HAP-1 (cell line): ENCODE measurements at regions not wholly inside any gene's neighbourhood (a gene's known extent, or its start where the extent isn't known, plus 50 kb on each side); places are given as distances from the start of the nearest gene placed in this dataset.

Source experiments
- DNase-seq, 2 experiments: peaks; one replicate each; pipeline ENCODE4 v3.0.0-alpha.2; 2016 to 2020; ENCODE audit warnings: low spot score in 2 of 2
- H3K27me3 ChIP-seq: fragments of 250-450 bp; sonication (Bioruptor Pico); 2 replicates; pipeline ENCODE4 v1.5.1; 2020; ENCODE audit warnings: low read depth, mild to moderate bottlenecking, moderate library complexity
- H3K36me3 ChIP-seq: fragments of 250-450 bp; sonication (Bioruptor Pico); replicated peaks from 2 replicates; pipeline ENCODE4 v1.5.1; 2020; ENCODE audit warnings: mild to moderate bottlenecking
- H3K4me1 ChIP-seq: fragments of 250-450 bp; sonication (Bioruptor Pico); 2 replicates; pipeline ENCODE4 v1.5.1; 2020; ENCODE audit warnings: mild to moderate bottlenecking
- H3K4me3 ChIP-seq: fragments of 250-450 bp; sonication (Bioruptor Pico); 2 replicates; pipeline ENCODE4 v1.5.1; 2020; ENCODE audit warnings: mild to moderate bottlenecking, moderate library complexity
- H3K9me3 ChIP-seq: fragments of 250-450 bp; sonication (Bioruptor Pico); 2 replicates; pipeline ENCODE4 v1.5.1; 2020; ENCODE audit warnings: mild to moderate bottlenecking, moderate library complexity
- in situ Hi-C: fragments of 300-500 bp; cut with MboI; formaldehyde crosslinking; loops from 3 replicates; pipeline ENCODE4 v1.14.3; 2020; ENCODE audit warnings: low sequenced_read_pairs, inconsistent platforms, mixed read lengths

DNA sequence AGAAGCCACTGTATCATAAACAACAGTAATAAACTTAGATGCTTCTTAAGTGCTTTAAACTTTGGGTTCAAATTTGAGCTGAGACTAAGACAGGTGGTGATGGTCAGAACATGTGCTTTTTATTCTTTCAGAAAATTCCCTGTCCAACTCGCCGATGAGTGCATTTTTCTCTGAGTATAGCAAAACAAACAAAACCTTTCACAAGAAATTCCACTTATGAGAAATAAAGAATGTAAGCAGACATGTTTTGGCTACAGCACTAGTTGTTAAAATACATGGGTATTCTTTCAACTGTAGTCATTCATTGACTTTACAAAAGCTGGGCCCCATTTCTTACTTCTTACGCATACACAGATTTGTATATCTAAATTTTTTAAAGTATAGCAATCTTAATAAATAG, 125.6 kb downstream of the SPRY2 start:
- in situ Hi-C loops = no loop called here

DNA sequence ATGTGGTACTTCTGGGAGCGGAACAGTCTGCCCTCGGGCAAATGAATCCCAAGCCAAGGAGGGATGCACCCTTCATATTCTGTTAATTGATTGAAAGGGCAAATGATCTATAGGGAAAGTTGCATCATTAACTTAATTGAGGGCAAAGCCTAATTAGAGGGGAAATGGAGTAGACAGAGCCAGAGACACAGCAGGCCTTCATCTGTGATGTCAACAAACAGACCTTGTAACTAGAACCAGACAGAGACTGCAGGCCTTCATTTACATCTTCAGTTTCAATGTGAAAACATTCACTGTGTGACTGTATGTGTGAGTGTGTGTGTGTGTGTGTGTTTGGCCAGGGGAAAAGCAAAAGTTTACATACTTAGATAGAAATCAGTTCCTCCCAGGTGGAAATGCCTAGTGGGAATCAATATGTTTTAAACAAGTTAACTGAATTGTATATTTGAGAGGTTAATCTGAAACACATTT, 126.4 kb downstream of the SPRY2 start:
- H3K4me3 ChIP-seq = no peak overlapping the region
- in situ Hi-C loops = no loop called here

More for the DNA sequence above, 125.6 kb downstream of the SPRY2 start:
- no peak overlapping the region for H3K4me3 ChIP-seq
- no peaks in the 10 kb centered on the region for H3K27me3 ChIP-seq
- no peak for DNase-seq
- no peaks in the 10 kb centered on the region for H3K9me3 ChIP-seq
- H3K36me3 ChIP-seq = no peaks in the 10 kb centered on the region
- H3K4me1 ChIP-seq = peaks cover 33% of the 10 kb centered on the region

DNA sequence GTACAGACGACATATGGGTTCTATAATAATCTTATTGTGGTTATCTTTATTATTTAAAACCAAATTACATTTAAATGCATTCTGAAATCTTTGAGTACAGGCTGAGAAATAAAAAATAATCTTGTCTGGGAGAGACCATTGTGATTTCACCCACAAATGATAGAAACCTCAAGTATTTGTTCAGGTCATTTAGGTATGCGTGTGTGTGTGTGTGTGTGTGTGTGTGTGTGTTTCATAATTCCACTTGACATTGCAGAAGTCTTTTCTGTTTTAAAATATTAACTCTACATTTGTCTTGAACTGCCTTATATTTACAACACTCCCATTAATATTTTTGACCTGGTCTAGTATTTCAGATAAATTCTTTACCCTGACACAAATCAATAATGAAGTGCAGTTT, 126.9 kb downstream of the SPRY2 start:
- in situ Hi-C loops = no loop called here
- DNase-seq = peak in 1 of 2 experiments; percentile 17
- Histone ChIP-seq H3K4me3 (no peak overlapping the region), H3K27me3 (no peaks in the 10 kb centered on the region), H3K9me3 (no peaks in the 10 kb centered on the region), H3K4me1 (peaks cover 33% of the 10 kb centered on the region), H3K36me3 (no peaks in the 10 kb centered on the region)

More for the DNA sequence above, 126.4 kb downstream of the SPRY2 start:
- Histone ChIP-seq H3K9me3 (no peaks in the 10 kb centered on the region), H3K4me1 (peaks cover 33% of the 10 kb centered on the region), H3K36me3 (no peaks in the 10 kb centered on the region), H3K27me3 (no peaks in the 10 kb centered on the region)
- no peak for DNase-seq

DNA sequence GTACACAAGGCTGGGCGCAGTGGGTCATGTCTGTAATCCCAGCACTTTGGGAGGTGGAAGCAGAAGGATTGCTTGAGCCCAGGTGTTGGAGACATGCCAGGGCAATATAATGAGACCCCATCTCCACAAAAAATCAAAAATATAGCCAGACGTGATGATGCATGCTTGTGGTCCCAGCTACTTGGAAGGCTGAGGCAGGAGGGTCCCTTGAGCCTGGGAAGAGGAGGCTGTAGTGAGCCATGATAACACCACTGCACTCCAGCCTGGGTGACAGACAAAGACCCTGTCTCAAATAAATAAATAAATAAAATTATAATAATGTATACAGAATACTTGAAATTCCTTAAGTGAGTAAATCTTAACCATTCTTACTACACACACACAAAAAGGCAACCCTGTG, 127.7 kb downstream of the SPRY2 start:
- Histone ChIP-seq H3K9me3 (no peaks in the 10 kb centered on the region), H3K27me3 (no peaks in the 10 kb centered on the region), H3K4me3 (no peak overlapping the region), H3K4me1 (peaks cover 31% of the 10 kb centered on the region), H3K36me3 (no peaks in the 10 kb centered on the region)
- peak in 1 of 2 experiments; percentile 10 for DNase-seq
- in situ Hi-C loops = no loop called here

DNA sequence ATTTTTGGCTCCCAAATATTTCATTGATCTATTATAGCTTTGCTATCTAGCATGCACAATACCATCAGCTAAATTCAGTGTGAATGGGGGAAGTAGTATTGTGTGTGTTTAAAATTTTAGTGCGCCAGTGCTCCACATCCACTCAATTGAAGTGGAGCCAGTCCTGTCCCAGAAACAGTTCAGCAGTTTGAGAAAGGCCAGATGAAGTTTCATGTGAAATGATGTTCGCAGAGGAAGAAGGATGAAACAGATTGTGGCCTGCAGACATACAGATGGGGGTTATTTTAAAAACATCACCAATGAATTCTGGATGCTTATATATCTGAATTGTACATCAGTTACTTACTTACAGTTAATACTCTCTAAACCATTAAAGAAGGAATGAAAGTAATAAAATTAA, 129.4 kb downstream of the SPRY2 start:
- no peak for DNase-seq
- in situ Hi-C loops = no loop called here
- H3K9me3 ChIP-seq = no peaks in the 10 kb centered on the region
- no peaks in the 10 kb centered on the region for H3K36me3 ChIP-seq
- no peaks in the 10 kb centered on the region for H3K27me3 ChIP-seq
- no peak overlapping the region for H3K4me3 ChIP-seq
- H3K4me1 ChIP-seq = peaks cover 24% of the 10 kb centered on the region

DNA sequence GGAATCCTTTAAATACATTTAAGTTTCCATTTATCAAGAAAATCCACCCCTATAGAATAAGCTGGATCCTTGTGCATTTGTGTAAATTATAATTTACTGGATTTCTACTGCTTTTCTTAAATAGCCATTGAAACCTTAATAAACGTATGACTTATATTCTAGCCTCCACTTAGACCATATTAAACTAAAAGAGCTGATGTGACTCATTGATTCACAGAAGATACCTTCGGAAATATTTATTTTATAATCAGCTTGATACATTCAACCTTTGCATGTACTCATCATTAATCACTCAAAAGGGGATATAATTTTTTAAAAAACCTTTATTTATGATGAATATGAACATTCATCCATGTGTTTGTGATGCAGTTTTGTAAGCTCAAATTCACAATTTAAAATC, 136.3 kb downstream of the SPRY2 start:
- Histone ChIP-seq H3K4me3 (no peak overlapping the region), H3K36me3 (no peaks in the 10 kb centered on the region), H3K9me3 (no peaks in the 10 kb centered on the region), H3K4me1 (no peaks in the 10 kb centered on the region), H3K27me3 (no peaks in the 10 kb centered on the region)
- DNase-seq = no peak
- in situ Hi-C loops = no loop called here

DNA sequence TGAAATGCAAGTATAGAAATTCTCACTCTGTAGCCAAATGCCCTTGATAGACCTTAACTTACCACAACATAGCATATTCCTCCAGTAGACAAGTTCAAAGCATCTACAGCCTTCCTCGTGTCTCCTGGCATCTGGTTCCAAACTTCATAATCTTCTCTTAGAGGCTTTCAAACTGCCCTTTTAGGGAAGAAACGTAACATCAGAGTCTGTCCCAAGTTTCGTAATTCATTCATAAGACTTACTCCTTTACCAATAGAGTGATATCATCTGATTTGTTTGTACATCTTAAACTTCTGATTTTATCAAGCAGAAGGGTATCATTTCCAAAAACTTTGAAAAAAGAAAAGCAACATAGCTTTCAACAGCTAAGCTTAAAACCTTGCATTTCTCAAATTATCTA, 137.4 kb downstream of the SPRY2 start:
- Histone ChIP-seq H3K4me1 (peaks cover 4% of the 10 kb centered on the region), H3K4me3 (no peak overlapping the region), H3K9me3 (no peaks in the 10 kb centered on the region), H3K36me3 (no peaks in the 10 kb centered on the region), H3K27me3 (no peaks in the 10 kb centered on the region)
- no peak for DNase-seq
- in situ Hi-C loops = no loop called here

DNA sequence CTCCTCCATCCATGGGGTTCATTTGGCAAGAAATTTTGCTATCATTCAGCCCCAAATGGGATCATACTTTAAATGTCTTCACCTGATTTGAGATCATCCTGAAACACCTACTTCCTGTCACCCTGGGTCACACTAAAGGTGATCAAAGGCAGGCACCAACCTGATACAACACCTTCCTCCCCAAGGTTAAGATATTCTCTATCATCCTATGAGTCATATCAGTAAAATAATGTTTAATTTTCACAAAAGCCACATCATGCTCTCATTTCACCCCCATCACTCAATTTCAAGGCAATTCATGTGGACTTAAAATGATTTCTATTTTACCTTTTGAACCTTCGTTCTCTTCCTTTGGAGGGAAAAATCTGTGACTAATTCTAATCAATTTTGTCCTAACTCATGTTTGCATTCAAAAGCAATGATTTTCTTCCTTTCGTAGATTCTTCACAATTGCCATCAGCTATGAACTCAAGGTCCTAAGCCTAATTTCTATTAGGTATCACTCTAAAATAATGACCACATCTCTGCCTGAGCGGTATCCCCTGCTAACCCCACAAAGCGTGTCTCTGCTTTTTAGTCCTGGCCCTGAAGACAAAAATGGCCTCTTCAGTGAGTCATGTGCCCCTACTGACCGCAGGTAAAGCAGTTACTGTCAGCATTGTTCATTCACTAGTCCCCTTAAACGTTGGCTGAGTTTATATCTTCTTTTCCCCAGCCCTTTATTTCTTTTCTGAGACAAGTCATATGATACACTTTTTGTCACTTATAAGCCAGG, 139.0 kb downstream of the SPRY2 start:
- in situ Hi-C loops = no loop called here

DNA sequence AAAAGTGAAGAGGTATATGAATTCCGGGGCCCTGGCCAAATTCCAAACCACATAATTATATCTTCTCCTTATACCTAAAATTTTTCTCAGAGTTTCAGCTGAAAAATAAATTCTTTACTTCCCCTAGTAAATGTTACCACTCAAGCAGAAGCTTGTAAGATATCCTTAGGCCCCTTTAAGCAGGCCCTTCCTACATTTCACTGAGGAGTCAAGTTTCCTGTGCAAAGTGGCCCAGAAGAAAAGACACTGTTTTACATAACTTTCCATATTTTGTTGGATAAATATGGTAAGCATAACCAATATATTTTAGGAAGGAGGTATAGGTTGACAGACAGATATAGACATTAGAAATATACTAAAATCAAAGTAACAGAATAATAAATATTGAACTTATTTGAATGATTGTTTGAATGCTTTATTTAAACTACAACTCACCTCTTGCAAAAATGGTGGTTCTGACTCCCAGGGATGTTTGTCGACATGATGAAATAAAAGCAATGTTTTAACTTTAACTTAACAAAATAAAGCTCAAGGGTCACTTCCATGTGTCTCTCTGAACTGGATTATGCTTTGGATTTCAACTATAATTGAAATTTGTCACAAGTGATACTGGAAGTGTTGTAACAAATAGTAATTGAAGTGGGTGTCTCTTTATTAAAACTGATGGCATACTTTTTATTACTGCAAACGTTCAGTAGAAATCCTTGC, 141.2 kb downstream of the SPRY2 start:
- H3K27me3 ChIP-seq = no peaks in the 10 kb centered on the region
- H3K36me3 ChIP-seq = no peaks in the 10 kb centered on the region
- H3K4me1 ChIP-seq = peaks cover 10% of the 10 kb centered on the region
- in situ Hi-C loops = no loop called here
- H3K9me3 ChIP-seq = no peaks in the 10 kb centered on the region
- H3K4me3 ChIP-seq = no peak overlapping the region
- no peak for DNase-seq

More for the DNA sequence above, 139.0 kb downstream of the SPRY2 start:
- DNase-seq = no peak
- H3K4me3 ChIP-seq = no peak overlapping the region
- no peaks in the 10 kb centered on the region for H3K27me3 ChIP-seq
- H3K4me1 ChIP-seq = peaks cover 10% of the 10 kb centered on the region
- no peaks in the 10 kb centered on the region for H3K36me3 ChIP-seq
- no peaks in the 10 kb centered on the region for H3K9me3 ChIP-seq

DNA sequence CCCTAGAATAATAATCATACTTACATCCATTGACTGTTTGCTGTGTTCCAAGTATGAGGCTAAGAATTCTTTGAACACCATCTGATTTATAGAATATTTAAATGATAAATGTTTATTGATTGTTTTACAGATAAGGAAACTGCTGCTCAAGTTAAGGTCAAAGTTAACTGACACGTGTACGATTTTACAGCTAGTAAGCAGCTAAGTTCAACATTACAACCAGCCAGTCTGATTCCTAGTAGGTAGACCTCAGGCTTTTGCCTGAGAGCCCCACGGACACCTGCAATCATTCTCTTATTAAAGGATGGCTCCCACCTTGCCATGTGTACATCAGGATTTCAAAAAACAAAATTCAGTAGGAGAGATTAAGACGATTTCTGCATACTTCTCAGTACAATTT, 141.9 kb downstream of the SPRY2 start:
- Histone ChIP-seq H3K36me3 (no peaks in the 10 kb centered on the region), H3K4me3 (no peak overlapping the region), H3K27me3 (no peaks in the 10 kb centered on the region), H3K4me1 (peaks cover 10% of the 10 kb centered on the region), H3K9me3 (no peaks in the 10 kb centered on the region)
- in situ Hi-C loops = no loop called here
- no peak for DNase-seq

DNA sequence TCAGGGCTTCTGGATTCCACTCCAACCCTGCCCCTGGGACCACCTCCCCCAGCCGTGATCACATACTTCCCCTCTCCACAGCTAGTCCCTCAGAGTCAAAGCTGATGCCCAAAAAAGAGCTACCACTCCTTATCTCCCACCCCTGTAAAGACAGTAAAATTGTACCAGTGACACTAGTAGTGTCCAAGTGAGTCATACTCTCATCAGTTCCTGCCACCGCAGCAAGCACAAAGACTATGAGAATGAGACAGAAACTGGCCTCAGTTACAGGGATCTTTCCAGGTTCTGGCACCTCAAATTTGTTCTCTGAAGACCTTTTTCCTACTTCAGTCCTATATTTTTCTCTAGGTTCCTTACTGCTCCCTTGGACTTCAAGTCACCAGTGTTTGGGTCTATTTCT, 144.2 kb downstream of the SPRY2 start:
- no peak for DNase-seq
- Histone ChIP-seq H3K36me3 (no peaks in the 10 kb centered on the region), H3K4me3 (no peak overlapping the region), H3K9me3 (no peaks in the 10 kb centered on the region), H3K27me3 (no peaks in the 10 kb centered on the region), H3K4me1 (peaks cover 10% of the 10 kb centered on the region)
- in situ Hi-C loops = no loop called here

DNA sequence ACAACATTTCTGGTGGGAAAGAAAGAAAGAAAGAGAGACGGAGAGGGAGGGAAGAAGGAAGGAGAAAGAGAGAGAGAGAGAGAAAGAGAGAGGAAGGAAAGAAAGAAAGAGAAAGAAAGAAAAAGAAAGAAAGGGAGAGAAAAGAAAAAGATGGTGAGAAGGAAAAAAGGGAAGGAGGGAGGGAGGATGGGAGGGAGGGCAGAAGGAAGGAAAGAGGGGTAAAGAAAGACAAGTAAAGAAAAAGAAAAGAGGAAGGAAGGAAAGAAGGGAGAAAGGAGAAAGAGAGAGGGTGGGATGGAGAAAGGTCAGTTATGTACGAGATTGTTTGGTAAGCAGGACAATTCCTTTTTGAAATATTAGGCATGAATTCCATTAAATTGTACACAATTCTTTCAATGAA, 145.3 kb downstream of the SPRY2 start:
- Histone ChIP-seq H3K36me3 (no peaks in the 10 kb centered on the region), H3K27me3 (no peaks in the 10 kb centered on the region), H3K4me3 (no peak overlapping the region), H3K9me3 (no peaks in the 10 kb centered on the region), H3K4me1 (peaks cover 10% of the 10 kb centered on the region)
- DNase-seq = no peak
- in situ Hi-C loops = no loop called here

DNA sequence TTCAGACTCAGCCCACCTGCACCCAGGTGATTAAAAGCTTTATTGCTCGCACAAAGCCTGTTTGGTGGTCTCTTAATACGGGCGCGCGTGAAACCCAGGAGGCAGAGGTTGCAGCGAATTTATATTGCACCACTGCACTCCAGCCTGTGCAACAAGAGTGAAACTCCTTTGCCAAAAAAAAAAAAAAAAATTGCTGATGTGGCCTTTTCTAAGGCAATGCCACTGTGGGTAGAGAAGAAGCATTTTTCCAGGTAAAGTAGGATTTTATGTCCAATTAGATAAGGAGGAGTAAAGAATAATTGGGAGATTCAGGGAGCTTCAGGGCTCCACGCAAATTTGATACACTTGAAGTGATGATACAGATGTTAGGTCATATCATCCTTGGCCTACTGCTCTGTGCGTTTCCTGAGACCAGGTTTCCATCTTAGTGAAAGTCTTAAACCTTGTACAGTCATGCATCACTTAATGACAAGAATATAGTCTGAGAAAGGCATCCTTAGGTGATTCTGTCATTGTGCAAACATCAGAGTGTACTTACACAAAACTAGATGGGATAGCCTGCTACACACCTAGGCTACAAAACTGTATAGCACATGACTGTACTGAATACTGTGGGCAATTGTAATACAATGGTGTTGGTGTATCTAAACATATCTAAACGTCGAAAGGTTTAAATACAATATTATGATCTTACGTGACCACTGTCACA, 150.9 kb downstream of the SPRY2 start:
- Histone ChIP-seq H3K4me1 (no peaks in the 10 kb centered on the region), H3K36me3 (no peaks in the 10 kb centered on the region), H3K4me3 (no peak overlapping the region), H3K27me3 (no peaks in the 10 kb centered on the region), H3K9me3 (no peaks in the 10 kb centered on the region)
- no peak for DNase-seq
- in situ Hi-C loops = no loop called here
